Activated CD4-positive, alpha-beta T cell treated with anti-CD3 and anti-CD28 coated beads, Interleukin-2, amount 10 ng/mL, durations not matched to agents 7 days and 5 days (primary cell): ENCODE measurements at regions not wholly inside any gene's neighbourhood (a gene's known extent, or its start where the extent isn't known, plus 50 kb on each side); places are given as distances from the start of the nearest gene placed in this dataset.

ENCODE experiments used
- CTCF ChIA-PET: fragments of 350-600 bp; sonication (Branson Sonifier 250); formaldehyde crosslinking; loops from one replicate; lab custom pipeline; 2021; ENCODE audit warnings: antibody characterized with exemption; lab: Charles Lee
- POLR2A ChIA-PET: fragments of 350-600 bp; sonication (Branson Sonifier 250); formaldehyde crosslinking; loops from one replicate; lab custom pipeline; 2021; ENCODE audit warnings: antibody characterized with exemption; lab: Charles Lee
- DNase-seq: peaks from one replicate; pipeline ENCODE4 v3.0.0-alpha.2; 2020
- H3K27ac Mint-ChIP-seq: one replicate; pipeline ENCODE4 v1.8.0; 2021; ENCODE audit warnings: mild to moderate bottlenecking, moderate library complexity, mixed read lengths
- H3K27me3 Mint-ChIP-seq: one replicate; pipeline ENCODE4 v1.8.0; 2021; ENCODE audit warnings: mixed read lengths
- H3K36me3 Mint-ChIP-seq: one replicate; pipeline ENCODE4 v1.8.0; 2021; ENCODE audit warnings: low read depth, mixed read lengths
- H3K4me1 Mint-ChIP-seq: one replicate; pipeline ENCODE4 v1.8.0; 2021; ENCODE audit warnings: mixed read lengths
- H3K4me3 Mint-ChIP-seq: one replicate; pipeline ENCODE4 v1.8.0; 2021; ENCODE audit warnings: mild to moderate bottlenecking, moderate library complexity, mixed read lengths
- H3K9me3 Mint-ChIP-seq: one replicate; pipeline ENCODE4 v1.8.0; 2021; ENCODE audit warnings: mixed read lengths

- DNase-seq, result no peak
- no peaks in the 10 kb centered on the region for H3K9me3 Mint-ChIP-seq
- no peaks in the 10 kb centered on the region for H3K4me1 Mint-ChIP-seq
- no peak overlapping the region for H3K27ac Mint-ChIP-seq
- H3K36me3 Mint-ChIP-seq, result no peaks in the 10 kb centered on the region
- CTCF ChIA-PET, result no interaction called here
- H3K4me3 Mint-ChIP-seq, result no peak overlapping the region
- POLR2A ChIA-PET, result no interaction called here
- H3K27me3 Mint-ChIP-seq, result peaks cover 2% of the 10 kb centered on the region
Measured at GRCh38 chr7:148472406-148472805, 118.2 kb upstream of the C7orf33 start.

GRCh38 chr7:148473703-148474480 lies 116.7 kb upstream of the C7orf33 start:
- Mint-ChIP-seq H3K4me1 (no peaks in the 10 kb centered on the region), H3K4me3 (no peak overlapping the region), H3K27ac (no peak overlapping the region), H3K36me3 (no peaks in the 10 kb centered on the region), H3K27me3 (peaks cover 2% of the 10 kb centered on the region), H3K9me3 (no peaks in the 10 kb centered on the region)
- ChIA-PET POLR2A (no interaction called here), CTCF (interaction anchor here (0.5 kb wide), 1 partner anchor 104 kb away, joined by 3 read pairs; no protein-coding TSS in a partner anchor)
- no peak for DNase-seq

- H3K4me1 Mint-ChIP-seq, result no peaks in the 10 kb centered on the region
- no peaks in the 10 kb centered on the region for H3K9me3 Mint-ChIP-seq
- DNase-seq, result no peak
- H3K27me3 Mint-ChIP-seq, result peaks cover 2% of the 10 kb centered on the region
- no peaks in the 10 kb centered on the region for H3K36me3 Mint-ChIP-seq
- POLR2A ChIA-PET, result no interaction called here
- CTCF ChIA-PET, result no interaction called here
- H3K27ac Mint-ChIP-seq, result no peak overlapping the region
- no peak overlapping the region for H3K4me3 Mint-ChIP-seq
Measured at GRCh38 chr7:148474481-148475025, 116.0 kb upstream of the C7orf33 start.

GRCh38 chr7:148478551-148478950 lies 112.0 kb upstream of the C7orf33 start:
- peaks cover 2% of the 10 kb centered on the region for H3K4me1 Mint-ChIP-seq
- ChIA-PET POLR2A (no interaction called here), CTCF (no interaction called here)
- H3K9me3 Mint-ChIP-seq, result no peaks in the 10 kb centered on the region
- H3K4me3 Mint-ChIP-seq, result no peak overlapping the region
- no peaks in the 10 kb centered on the region for H3K36me3 Mint-ChIP-seq
- no peak overlapping the region for H3K27ac Mint-ChIP-seq
- DNase-seq, result no peak
- H3K27me3 Mint-ChIP-seq, result peaks cover 2% of the 10 kb centered on the region

GRCh38 chr7:148480479-148481146 lies 110.0 kb upstream of the C7orf33 start:
- ChIA-PET POLR2A (interaction anchor here (0.6 kb wide), 1 partner anchor 27 kb away, joined by 3 read pairs; no protein-coding TSS in a partner anchor), CTCF (no interaction called here)
- no peak overlapping the region for H3K4me3 Mint-ChIP-seq
- no peak overlapping the region for H3K27ac Mint-ChIP-seq
- peaks cover 2% of the 10 kb centered on the region for H3K27me3 Mint-ChIP-seq
- DNase-seq, result no peak
- H3K4me1 Mint-ChIP-seq, result peaks cover 2% of the 10 kb centered on the region
- no peaks in the 10 kb centered on the region for H3K36me3 Mint-ChIP-seq
- no peaks in the 10 kb centered on the region for H3K9me3 Mint-ChIP-seq

GRCh38 chr7:148481147-148481526 lies 109.4 kb upstream of the C7orf33 start:
- Mint-ChIP-seq H3K4me1 (peaks cover 2% of the 10 kb centered on the region), H3K9me3 (no peaks in the 10 kb centered on the region), H3K4me3 (no peak overlapping the region), H3K27ac (no peak overlapping the region), H3K36me3 (no peaks in the 10 kb centered on the region), H3K27me3 (peaks cover 2% of the 10 kb centered on the region)
- no peak for DNase-seq
- ChIA-PET CTCF (no interaction called here), POLR2A (no interaction called here)

- no peaks in the 10 kb centered on the region for H3K9me3 Mint-ChIP-seq
- ChIA-PET CTCF (no interaction called here), POLR2A (no interaction called here)
- H3K4me1 Mint-ChIP-seq, result peaks cover 2% of the 10 kb centered on the region
- no peak overlapping the region for H3K4me3 Mint-ChIP-seq
- peaks cover under 1% of the 10 kb centered on the region for H3K27me3 Mint-ChIP-seq
- no peak overlapping the region for H3K27ac Mint-ChIP-seq
- no peak for DNase-seq
- H3K36me3 Mint-ChIP-seq, result no peaks in the 10 kb centered on the region
Measured at GRCh38 chr7:148481971-148482626, 108.5 kb upstream of the C7orf33 start.

- Mint-ChIP-seq H3K4me1 (peaks cover 2% of the 10 kb centered on the region), H3K27ac (no peak overlapping the region), H3K4me3 (no peak overlapping the region), H3K9me3 (no peaks in the 10 kb centered on the region), H3K27me3 (peaks cover 2% of the 10 kb centered on the region), H3K36me3 (no peaks in the 10 kb centered on the region)
- no peak for DNase-seq
- POLR2A ChIA-PET, result no interaction called here
- CTCF ChIA-PET, result no interaction called here
Measured at GRCh38 chr7:148483515-148484308, 106.9 kb upstream of the C7orf33 start.

GRCh38 chr7:148484486-148484885 lies 106.1 kb upstream of the C7orf33 start:
- Mint-ChIP-seq H3K27me3 (peaks cover 2% of the 10 kb centered on the region), H3K4me3 (no peak overlapping the region), H3K9me3 (no peaks in the 10 kb centered on the region), H3K36me3 (no peaks in the 10 kb centered on the region), H3K4me1 (peaks cover 2% of the 10 kb centered on the region), H3K27ac (no peak overlapping the region)
- DNase-seq, result no peak
- CTCF ChIA-PET, result no interaction called here
- POLR2A ChIA-PET, result no interaction called here

- ChIA-PET POLR2A (no interaction called here), CTCF (no interaction called here)
- H3K4me3 Mint-ChIP-seq, result no peak overlapping the region
- no peak for DNase-seq
- H3K27me3 Mint-ChIP-seq, result peaks cover 3% of the 10 kb centered on the region
- H3K4me1 Mint-ChIP-seq, result peaks cover 2% of the 10 kb centered on the region
- no peaks in the 10 kb centered on the region for H3K9me3 Mint-ChIP-seq
- no peak overlapping the region for H3K27ac Mint-ChIP-seq
- no peaks in the 10 kb centered on the region for H3K36me3 Mint-ChIP-seq
Measured at GRCh38 chr7:148485618-148486017, 104.9 kb upstream of the C7orf33 start.

- CTCF ChIA-PET, result no interaction called here
- Mint-ChIP-seq H3K4me3 (no peak overlapping the region), H3K9me3 (no peaks in the 10 kb centered on the region)
Measured at GRCh38 chr7:148486937-148487336, 103.6 kb upstream of the C7orf33 start.

GRCh38 chr7:148487912-148488311 lies 102.7 kb upstream of the C7orf33 start:
- Mint-ChIP-seq H3K27ac (no peak overlapping the region), H3K9me3 (no peaks in the 10 kb centered on the region), H3K27me3 (peaks cover 21% of the 10 kb centered on the region), H3K4me1 (no peaks in the 10 kb centered on the region), H3K4me3 (no peak overlapping the region), H3K36me3 (no peaks in the 10 kb centered on the region)
- DNase-seq, result no peak
- ChIA-PET CTCF (no interaction called here), POLR2A (no interaction called here)

More at GRCh38 chr7:148486937-148487336, 103.6 kb upstream of the C7orf33 start:
- no peaks in the 10 kb centered on the region for H3K4me1 Mint-ChIP-seq
- no peak for DNase-seq
- POLR2A ChIA-PET, result no interaction called here
- no peak overlapping the region for H3K27ac Mint-ChIP-seq
- H3K27me3 Mint-ChIP-seq, result peaks cover 13% of the 10 kb centered on the region
- H3K36me3 Mint-ChIP-seq, result no peaks in the 10 kb centered on the region
